Adipocyte (in vitro differentiated cells): ENCODE measurements at regions not wholly inside any gene's neighbourhood (a gene's known extent, or its start where the extent isn't known, plus 50 kb on each side); places are given as distances from the start of the nearest gene placed in this dataset.

Experiments
- DNase-seq: peaks from one replicate; pipeline ENCODE4 v3.0.0-alpha.2; 2015; ENCODE audit warnings: low read depth
- H3K27me3 ChIP-seq: replicated peaks from 2 replicates; pipeline ENCODE4 v1.7.0; 2013; ENCODE audit warnings: mild to moderate bottlenecking, low read length, moderate library complexity; ENCODE audit not compliant: control insufficient read depth, insufficient read depth
- H3K36me3 ChIP-seq: 2 replicates; pipeline ENCODE4 v1.7.0; 2013; ENCODE audit warnings: low read length, mild to moderate bottlenecking, moderate library complexity; ENCODE audit not compliant: control insufficient read depth, insufficient read depth, severe bottlenecking
- H3K4me1 ChIP-seq: 2 replicates; pipeline ENCODE4 v1.7.0; 2013; ENCODE audit warnings: mild to moderate bottlenecking, low read length, moderate library complexity; ENCODE audit not compliant: control insufficient read depth, insufficient read depth
- H3K4me3 ChIP-seq: 2 replicates; pipeline ENCODE4 v1.7.0; 2013; ENCODE audit warnings: mild to moderate bottlenecking, low read length, moderate library complexity
- H3K9ac ChIP-seq: 2 replicates; pipeline ENCODE4 v1.7.0; 2013; ENCODE audit warnings: mild to moderate bottlenecking, low read length, moderate library complexity
- H3K9me3 ChIP-seq: 2 replicates; pipeline ENCODE4 v1.7.0; 2013; ENCODE audit warnings: mild to moderate bottlenecking, low read length, moderate library complexity; ENCODE audit not compliant: control insufficient read depth

- Histone ChIP-seq H3K9ac (no peak overlapping the region), H3K9me3 (no peaks in the 10 kb centered on the region), H3K4me1 (peaks cover 7% of the 10 kb centered on the region), H3K4me3 (no peak overlapping the region), H3K36me3 (no peaks in the 10 kb centered on the region), H3K27me3 (no peaks in the 10 kb centered on the region)
- no peak for DNase-seq
These were observed 134.7 kb downstream of the GAS1 start for GRCh38 chr9:86812616-86813015.

GRCh38 chr9:86809759-86810367 is 137.4 kb downstream of the GAS1 start:
- Histone ChIP-seq H3K36me3 (no peaks in the 10 kb centered on the region), H3K27me3 (no peaks in the 10 kb centered on the region), H3K9ac (no peak overlapping the region), H3K4me1 (peaks cover 10% of the 10 kb centered on the region), H3K9me3 (no peaks in the 10 kb centered on the region), H3K4me3 (no peak overlapping the region)
- no peak for DNase-seq

GRCh38 chr9:86809151-86809550 is 138.2 kb downstream of the GAS1 start:
- Histone ChIP-seq H3K36me3 (no peaks in the 10 kb centered on the region), H3K4me3 (no peak overlapping the region), H3K9me3 (no peaks in the 10 kb centered on the region), H3K4me1 (peaks cover 10% of the 10 kb centered on the region), H3K27me3 (no peaks in the 10 kb centered on the region), H3K9ac (no peak overlapping the region)
- no peak for DNase-seq

- no peak for DNase-seq
- H3K4me1 ChIP-seq, result peaks cover 10% of the 10 kb centered on the region
- no peaks in the 10 kb centered on the region for H3K9me3 ChIP-seq
- H3K4me3 ChIP-seq, result no peak overlapping the region
- H3K36me3 ChIP-seq, result no peaks in the 10 kb centered on the region
- H3K27me3 ChIP-seq, result no peaks in the 10 kb centered on the region
- H3K9ac ChIP-seq, result peak overlapping the region; percentile 59
These were observed 139.8 kb downstream of the GAS1 start for GRCh38 chr9:86807367-86807976.

GRCh38 chr9:86804011-86804410 is 143.3 kb downstream of the GAS1 start:
- Histone ChIP-seq H3K4me1 (peaks cover 20% of the 10 kb centered on the region), H3K36me3 (no peaks in the 10 kb centered on the region), H3K4me3 (no peak overlapping the region), H3K27me3 (no peaks in the 10 kb centered on the region), H3K9ac (no peak overlapping the region), H3K9me3 (no peaks in the 10 kb centered on the region)
- no peak for DNase-seq

GRCh38 chr9:86802900-86803673 is 144.2 kb downstream of the GAS1 start:
- no peaks in the 10 kb centered on the region for H3K36me3 ChIP-seq
- no peak overlapping the region for H3K9ac ChIP-seq
- H3K4me3 ChIP-seq, result no peak overlapping the region
- H3K9me3 ChIP-seq, result no peaks in the 10 kb centered on the region
- no peaks in the 10 kb centered on the region for H3K27me3 ChIP-seq
- H3K4me1 ChIP-seq, result peaks cover 18% of the 10 kb centered on the region
- no peak for DNase-seq

- DNase-seq, result peak; percentile 11
- Histone ChIP-seq H3K4me3 (no peak overlapping the region), H3K27me3 (no peaks in the 10 kb centered on the region), H3K9ac (no peak overlapping the region), H3K4me1 (peaks cover 23% of the 10 kb centered on the region), H3K9me3 (no peaks in the 10 kb centered on the region), H3K36me3 (no peaks in the 10 kb centered on the region)
These were observed 146.1 kb downstream of the GAS1 start for GRCh38 chr9:86801246-86801645.

GRCh38 chr9:86800681-86801080 is 146.6 kb downstream of the GAS1 start:
- no peak for DNase-seq
- H3K36me3 ChIP-seq, result no peaks in the 10 kb centered on the region
- no peak overlapping the region for H3K4me3 ChIP-seq
- no peak overlapping the region for H3K9ac ChIP-seq
- no peaks in the 10 kb centered on the region for H3K9me3 ChIP-seq
- H3K27me3 ChIP-seq, result no peaks in the 10 kb centered on the region
- peaks cover 25% of the 10 kb centered on the region for H3K4me1 ChIP-seq

GRCh38 chr9:86798966-86799365 is 148.3 kb downstream of the GAS1 start:
- Histone ChIP-seq H3K36me3 (no peaks in the 10 kb centered on the region), H3K4me3 (no peak overlapping the region), H3K27me3 (no peaks in the 10 kb centered on the region), H3K9me3 (no peaks in the 10 kb centered on the region), H3K4me1 (peaks cover 42% of the 10 kb centered on the region), H3K9ac (no peak overlapping the region)
- DNase-seq, result no peak

- Histone ChIP-seq H3K36me3 (no peaks in the 10 kb centered on the region), H3K9me3 (no peaks in the 10 kb centered on the region), H3K4me1 (peaks cover 44% of the 10 kb centered on the region), H3K9ac (peak overlapping the region; percentile 81), H3K27me3 (no peaks in the 10 kb centered on the region), H3K4me3 (no peak overlapping the region)
- DNase-seq, result no peak
These were observed 150.6 kb downstream of the GAS1 start for GRCh38 chr9:86796666-86797065.

- H3K27me3 ChIP-seq, result no peaks in the 10 kb centered on the region
- peak overlapping the region; percentile 81 for H3K9ac ChIP-seq
- H3K36me3 ChIP-seq, result no peaks in the 10 kb centered on the region
- peaks cover 37% of the 10 kb centered on the region for H3K4me1 ChIP-seq
- no peaks in the 10 kb centered on the region for H3K9me3 ChIP-seq
- H3K4me3 ChIP-seq, result peak overlapping the region; percentile 74
- DNase-seq, result peak; percentile 95
These were observed 151.3 kb downstream of the GAS1 start for GRCh38 chr9:86795823-86796553.
